CD14-positive monocyte (primary cell): ENCODE measurements at regions not wholly inside any gene's neighbourhood (a gene's known extent, or its start where the extent isn't known, plus 50 kb on each side); places are given as distances from the start of the nearest gene placed in this dataset.

Source experiments
- DNase-seq, 3 donors: peaks; one replicate each; pipeline ENCODE4 v3.0.0-alpha.2; 2011 to 2022
- H2AFZ ChIP-seq: 2 replicates; pipeline ENCODE4 v1.6.0; 2012; ENCODE audit warnings: mild to moderate bottlenecking, low read depth, low read length, inconsistent platforms; ENCODE audit not compliant: insufficient read depth, poor library complexity, severe bottlenecking
- H3K27ac ChIP-seq, 2 donors: 1 replicate in 1 of 2; 2 replicates in 1 of 2; pipeline ENCODE4 v1.5.1; 2012 to 2013; ENCODE audit warnings: low read length in 2 of 2, control low read depth in 1 of 2, inconsistent platforms in 1 of 2, low read depth in 1 of 2, mild to moderate bottlenecking in 1 of 2
- H3K27me3 ChIP-seq, 2 donors: one replicate each; pipeline versions ENCODE4 v1.6.0 to v1.6.1; 2011 to 2013; ENCODE audit warnings: low read length in 2 of 2; ENCODE audit not compliant: control insufficient read depth in 2 of 2, insufficient read depth in 2 of 2
- H3K36me3 ChIP-seq, 2 donors: replicated peaks in 1 of 2; 1 replicate in 1 of 2; 2 replicates in 1 of 2; pipeline versions ENCODE4 v1.5.1 to v1.6.1; 2012 to 2013; ENCODE audit warnings: low read length in 2 of 2, control low read depth in 1 of 2, inconsistent platforms in 1 of 2, mild to moderate bottlenecking in 1 of 2; ENCODE audit not compliant: insufficient read depth in 2 of 2, control insufficient read depth in 1 of 2
- H3K4me1 ChIP-seq, 2 donors: 1 replicate in 1 of 2; 2 replicates in 1 of 2; pipeline versions ENCODE4 v1.5.1 to v1.6.1; 2012 to 2013; ENCODE audit warnings: low read length in 2 of 2, control low read depth in 1 of 2, inconsistent platforms in 1 of 2, mild to moderate bottlenecking in 1 of 2, moderate library complexity in 1 of 2; ENCODE audit not compliant: insufficient read depth in 2 of 2, control insufficient read depth in 1 of 2
- H3K4me2 ChIP-seq: replicated peaks from 2 replicates; pipeline ENCODE3; 2012; ENCODE audit warnings: low read length, moderate library complexity, mild to moderate bottlenecking; ENCODE audit not compliant: poor library complexity, severe bottlenecking; ENCODE audit errors: extremely low read depth
- H3K4me3 ChIP-seq, 3 experiments: fragments of 200-600 bp in 1 of 3; sonication (generic) in 1 of 3; replicated peaks in 1 of 3; 1 replicate in 2 of 3; 2 replicates in 1 of 3; pipeline ENCODE4 v1.5.1; 2011 to 2013; ENCODE audit warnings: low read length in 3 of 3, mild to moderate bottlenecking in 3 of 3, control low read depth in 2 of 3, low read depth in 2 of 3, inconsistent platforms in 1 of 3, moderate library complexity in 1 of 3
- H3K79me2 ChIP-seq: 2 replicates; pipeline ENCODE4 v1.6.0; 2012; ENCODE audit warnings: mild to moderate bottlenecking, control low read depth, inconsistent platforms, low read length, moderate library complexity; ENCODE audit not compliant: insufficient read depth
- H3K9ac ChIP-seq: 2 replicates; pipeline ENCODE4 v1.6.0; 2017; ENCODE audit warnings: low read length, mild to moderate bottlenecking; ENCODE audit not compliant: insufficient read depth, poor library complexity, severe bottlenecking
- H3K9me3 ChIP-seq, 2 donors: replicated peaks in 1 of 2; 1 replicate in 1 of 2; 2 replicates in 1 of 2; pipeline versions ENCODE4 v1.5.1 to v1.6.1; 2012 to 2013; ENCODE audit warnings: low read length in 2 of 2, control low read depth in 1 of 2; ENCODE audit not compliant: control insufficient read depth in 1 of 2, insufficient read depth in 1 of 2
- H4K20me1 ChIP-seq: 2 replicates; pipeline ENCODE4 v1.6.0; 2012; ENCODE audit warnings: mild to moderate bottlenecking, low read length, control low read depth, moderate library complexity; ENCODE audit not compliant: insufficient read depth
- H3K27ac Mint-ChIP-seq, 7 donors: one replicate each; pipeline ENCODE4 v1.8.0; 2020; ENCODE audit warnings: mild to moderate bottlenecking in 7 of 7, mixed read lengths in 7 of 7, moderate library complexity in 6 of 7, inconsistent platforms in 2 of 7
- H3K27me3 Mint-ChIP-seq, 3 donors: one replicate each; pipeline ENCODE4 v1.8.0; 2021 to 2022; ENCODE audit warnings: low read depth in 3 of 3, mild to moderate bottlenecking in 3 of 3, mixed read lengths in 3 of 3, moderate library complexity in 3 of 3, inconsistent platforms in 1 of 3
- H3K36me3 Mint-ChIP-seq, 2 donors: one replicate each; pipeline ENCODE4 v1.8.0; 2020; ENCODE audit warnings: mixed read lengths in 2 of 2, inconsistent platforms in 1 of 2, mild to moderate bottlenecking in 1 of 2
- H3K4me1 Mint-ChIP-seq: one replicate; pipeline ENCODE4 v1.8.0; 2020; ENCODE audit warnings: mild to moderate bottlenecking, mixed read lengths
- H3K4me3 Mint-ChIP-seq, 2 donors: one replicate each; pipeline ENCODE4 v1.8.0; 2020; ENCODE audit warnings: mild to moderate bottlenecking in 2 of 2, mixed read lengths in 2 of 2, moderate library complexity in 1 of 2
- H3K9me3 Mint-ChIP-seq, 7 donors: one replicate each; pipeline ENCODE4 v1.8.0; 2020 to 2022; ENCODE audit warnings: mixed read lengths in 7 of 7, mild to moderate bottlenecking in 6 of 7, moderate library complexity in 6 of 7, inconsistent platforms in 2 of 7
- WGBS: methylation state at CpG from one replicate; pipeline ENCODE4 v1.1.5; 2013; ENCODE audit warnings: missing lambda C conversion rate; ENCODE audit not compliant: insufficient coverage; 5-methylcytosine and 5-hydroxymethylcytosine counted together
- intact Hi-C, 2 donors: fragments of 100-400 bp; cut with micrococcal nuclease; formaldehyde crosslinking; loops; one replicate each; pipeline versions ENCODE4 v1.15.0 to v1.15.1; 2023
- TF ChIP-seq, protein P1 (sequence below): fragments of 200-600 bp; IDR thresholded peaks from one replicate; pipeline ENCODE4 v1.8.0; 2022; ENCODE audit warnings: antibody characterized with exemption, mild to moderate bottlenecking

- no peak overlapping the region for H3K4me3 ChIP-seq
- intact Hi-C loops = no loop called here
- WGBS = 84% methylated on average over 3 of the region's 5 CpGs
- no peak overlapping the region for H3K27ac ChIP-seq
- no peaks in the 10 kb centered on the region for H3K36me3 ChIP-seq
- no peaks in the 10 kb centered on the region for H3K36me3 Mint-ChIP-seq
- no peak overlapping the region for H3K4me3 Mint-ChIP-seq
- TF ChIP-seq, protein P1, sequence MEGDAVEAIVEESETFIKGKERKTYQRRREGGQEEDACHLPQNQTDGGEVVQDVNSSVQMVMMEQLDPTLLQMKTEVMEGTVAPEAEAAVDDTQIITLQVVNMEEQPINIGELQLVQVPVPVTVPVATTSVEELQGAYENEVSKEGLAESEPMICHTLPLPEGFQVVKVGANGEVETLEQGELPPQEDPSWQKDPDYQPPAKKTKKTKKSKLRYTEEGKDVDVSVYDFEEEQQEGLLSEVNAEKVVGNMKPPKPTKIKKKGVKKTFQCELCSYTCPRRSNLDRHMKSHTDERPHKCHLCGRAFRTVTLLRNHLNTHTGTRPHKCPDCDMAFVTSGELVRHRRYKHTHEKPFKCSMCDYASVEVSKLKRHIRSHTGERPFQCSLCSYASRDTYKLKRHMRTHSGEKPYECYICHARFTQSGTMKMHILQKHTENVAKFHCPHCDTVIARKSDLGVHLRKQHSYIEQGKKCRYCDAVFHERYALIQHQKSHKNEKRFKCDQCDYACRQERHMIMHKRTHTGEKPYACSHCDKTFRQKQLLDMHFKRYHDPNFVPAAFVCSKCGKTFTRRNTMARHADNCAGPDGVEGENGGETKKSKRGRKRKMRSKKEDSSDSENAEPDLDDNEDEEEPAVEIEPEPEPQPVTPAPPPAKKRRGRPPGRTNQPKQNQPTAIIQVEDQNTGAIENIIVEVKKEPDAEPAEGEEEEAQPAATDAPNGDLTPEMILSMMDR = no peak
- no peak for DNase-seq
- H3K4me2 ChIP-seq = no peak overlapping the region
- H4K20me1 ChIP-seq = no peaks in the 10 kb centered on the region
- H3K27me3 Mint-ChIP-seq = peaks cover 0 to 2% (median 0%) of the 10 kb centered on the region in 3 donors
- H3K9me3 ChIP-seq = peaks cover 4 to 9% of the 10 kb centered on the region in 2 donors
- no peak overlapping the region for H2AFZ ChIP-seq
- H3K9me3 Mint-ChIP-seq = peaks cover 2 to 21% (median 11%) of the 10 kb centered on the region in 7 donors
- no peak overlapping the region for H3K9ac ChIP-seq
- H3K4me1 ChIP-seq = no peaks in the 10 kb centered on the region
- H3K79me2 ChIP-seq = no peaks in the 10 kb centered on the region
- H3K4me1 Mint-ChIP-seq = no peaks in the 10 kb centered on the region
- H3K27ac Mint-ChIP-seq = no peak overlapping the region
- no peaks in the 10 kb centered on the region for H3K27me3 ChIP-seq
These were observed 456.4 kb upstream of the PFKP start for GRCh38 chr10:2610946-2611345.

GRCh38 chr10:2604891-2605290, 462.5 kb upstream of the PFKP start:
- H3K27ac ChIP-seq = no peak overlapping the region
- Mint-ChIP-seq H3K36me3 (no peaks in the 10 kb centered on the region), H3K9me3 (peaks cover 3 to 19% (median 14%) of the 10 kb centered on the region in 7 donors), H3K4me3 (no peak overlapping the region), H3K4me1 (no peaks in the 10 kb centered on the region), H3K27me3 (peaks cover 0 to 2% (median 0%) of the 10 kb centered on the region in 3 donors), H3K27ac (no peak overlapping the region)
- no peaks in the 10 kb centered on the region for H3K27me3 ChIP-seq
- no peak overlapping the region for H3K4me3 ChIP-seq
- H3K4me2 ChIP-seq = no peak overlapping the region
- intact Hi-C loops = no loop called here
- peaks cover 6 to 7% of the 10 kb centered on the region in 2 donors for H3K9me3 ChIP-seq
- H3K79me2 ChIP-seq = no peaks in the 10 kb centered on the region
- TF ChIP-seq, protein P1 = no peak
- no peaks in the 10 kb centered on the region for H4K20me1 ChIP-seq
- DNase-seq = no peak
- H2AFZ ChIP-seq = no peak overlapping the region
- no peaks in the 10 kb centered on the region for H3K36me3 ChIP-seq
- H3K9ac ChIP-seq = no peak overlapping the region
- WGBS = no CpG with 5 or more reads among the region's 3 CpGs
- H3K4me1 ChIP-seq = no peaks in the 10 kb centered on the region
